Tibial nerve (tissue), 3 donors: ENCODE measurements at regions not wholly inside any gene's neighbourhood (a gene's known extent, or its start where the extent isn't known, plus 50 kb on each side); places are given as distances from the start of the nearest gene placed in this dataset.

Source experiments
- POLR2A ChIP-seq, 2 donors: fragments of 450-650 bp; IDR thresholded peaks; one replicate each; pipeline ENCODE4 v1.6.1; 2017; ENCODE audit warnings: antibody characterized with exemption in 2 of 2, mild to moderate bottlenecking in 2 of 2, moderate library complexity in 2 of 2
- TF ChIP-seq, protein P1 (sequence below), 5 experiments: fragments of 200-600 bp in 3 of 5; fragments of 450-650 bp in 2 of 5; sonication (generic) in 3 of 5; IDR thresholded peaks; one replicate each; pipeline ENCODE4 v1.5.1; 2016 to 2019; ENCODE audit warnings: antibody characterized with exemption in 5 of 5, mild to moderate bottlenecking in 3 of 5, moderate library complexity in 2 of 5

DNA sequence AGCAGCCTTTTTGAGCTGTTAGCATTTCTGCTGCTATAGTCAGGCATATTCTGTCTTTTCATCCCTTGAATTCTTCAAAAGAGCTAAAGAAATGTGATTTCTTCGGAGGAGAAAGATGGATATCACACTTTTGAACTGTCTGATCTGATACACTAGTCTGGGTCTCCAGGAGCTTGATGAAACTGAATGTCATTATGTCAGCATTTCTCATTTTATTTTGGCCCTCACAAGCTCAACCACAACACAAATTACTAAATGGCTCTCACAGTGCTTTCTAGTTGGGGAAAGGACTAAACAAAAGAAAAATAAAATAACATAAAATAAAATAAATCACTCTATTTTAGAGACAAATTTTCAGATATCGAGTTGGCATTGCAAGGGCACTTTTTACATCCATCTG is 655.3 kb upstream of the SPANXN1 start:
- TF ChIP-seq, protein P1, sequence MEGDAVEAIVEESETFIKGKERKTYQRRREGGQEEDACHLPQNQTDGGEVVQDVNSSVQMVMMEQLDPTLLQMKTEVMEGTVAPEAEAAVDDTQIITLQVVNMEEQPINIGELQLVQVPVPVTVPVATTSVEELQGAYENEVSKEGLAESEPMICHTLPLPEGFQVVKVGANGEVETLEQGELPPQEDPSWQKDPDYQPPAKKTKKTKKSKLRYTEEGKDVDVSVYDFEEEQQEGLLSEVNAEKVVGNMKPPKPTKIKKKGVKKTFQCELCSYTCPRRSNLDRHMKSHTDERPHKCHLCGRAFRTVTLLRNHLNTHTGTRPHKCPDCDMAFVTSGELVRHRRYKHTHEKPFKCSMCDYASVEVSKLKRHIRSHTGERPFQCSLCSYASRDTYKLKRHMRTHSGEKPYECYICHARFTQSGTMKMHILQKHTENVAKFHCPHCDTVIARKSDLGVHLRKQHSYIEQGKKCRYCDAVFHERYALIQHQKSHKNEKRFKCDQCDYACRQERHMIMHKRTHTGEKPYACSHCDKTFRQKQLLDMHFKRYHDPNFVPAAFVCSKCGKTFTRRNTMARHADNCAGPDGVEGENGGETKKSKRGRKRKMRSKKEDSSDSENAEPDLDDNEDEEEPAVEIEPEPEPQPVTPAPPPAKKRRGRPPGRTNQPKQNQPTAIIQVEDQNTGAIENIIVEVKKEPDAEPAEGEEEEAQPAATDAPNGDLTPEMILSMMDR (IDR thresholded peaks at IDR 0.05): no peak
- TF ChIP-seq POLR2A (IDR thresholded peaks at IDR 0.05): no peak
